ENCODE measurements at regions not wholly inside any gene's neighbourhood (a gene's known extent, or its start where the extent isn't known, plus 50 kb on each side); places are given as distances from the start of the nearest gene placed in this dataset.
"Not testable (repeated sequence)": the region's sequence is repeated elsewhere in the genome, so short reads cannot be mapped to it uniquely, and the experiment has no call there.

- CTCF ChIA-PET: no interaction called here
Observed at GRCh38 chr2:52431352-52431760, 1336.2 kb upstream of the CHAC2 start.

GRCh38 chr2:52429740-52430139 lies 1337.9 kb upstream of the CHAC2 start:
- Mint-ChIP-seq H3K4me1 (no peaks in the 10 kb centered on the region), H3K27ac (no peak overlapping the region), H3K36me3 (no peaks in the 10 kb centered on the region), H3K27me3 (no peaks in the 10 kb centered on the region), H3K4me3 (no peak overlapping the region), H3K9me3 (peaks cover 6% of the 10 kb centered on the region)
- no peak for DNase-seq
- CTCF ChIA-PET: no interaction called here

More at GRCh38 chr2:52431352-52431760, 1336.2 kb upstream of the CHAC2 start:
- Mint-ChIP-seq H3K9me3 (peaks cover 6% of the 10 kb centered on the region), H3K4me1 (no peaks in the 10 kb centered on the region), H3K27me3 (no peaks in the 10 kb centered on the region), H3K36me3 (no peaks in the 10 kb centered on the region), H3K27ac (no peak overlapping the region), H3K4me3 (no peak overlapping the region)
- DNase-seq: no peak

- peaks cover 6% of the 10 kb centered on the region for H3K9me3 Mint-ChIP-seq
- CTCF ChIA-PET: no interaction called here
Observed at GRCh38 chr2:52429171-52429570, 1338.4 kb upstream of the CHAC2 start.

GRCh38 chr2:52428224-52428623 lies 1339.4 kb upstream of the CHAC2 start:
- Mint-ChIP-seq H3K36me3 (no peaks in the 10 kb centered on the region), H3K27ac (no peak overlapping the region), H3K9me3 (peaks cover 6% of the 10 kb centered on the region), H3K27me3 (no peaks in the 10 kb centered on the region), H3K4me1 (no peaks in the 10 kb centered on the region), H3K4me3 (no peak overlapping the region)
- DNase-seq: no peak
- CTCF ChIA-PET: no interaction called here

More at GRCh38 chr2:52429171-52429570, 1338.4 kb upstream of the CHAC2 start:
- Mint-ChIP-seq H3K36me3 (no peaks in the 10 kb centered on the region), H3K27ac (no peak overlapping the region), H3K27me3 (no peaks in the 10 kb centered on the region), H3K4me3 (no peak overlapping the region), H3K4me1 (no peaks in the 10 kb centered on the region)
- no peak for DNase-seq

GRCh38 chr2:52423655-52424054 lies 1343.9 kb upstream of the CHAC2 start:
- no peaks in the 10 kb centered on the region for H3K4me1 Mint-ChIP-seq
- no peak for DNase-seq
- H3K27ac Mint-ChIP-seq: no peak overlapping the region
- H3K9me3 Mint-ChIP-seq: peaks cover 4% of the 10 kb centered on the region
- CTCF ChIA-PET: no interaction called here
- H3K36me3 Mint-ChIP-seq: no peaks in the 10 kb centered on the region
- no peaks in the 10 kb centered on the region for H3K27me3 Mint-ChIP-seq
- H3K4me3 Mint-ChIP-seq: no peak overlapping the region

GRCh38 chr2:52423111-52423510 lies 1344.5 kb upstream of the CHAC2 start:
- peaks cover 4% of the 10 kb centered on the region for H3K9me3 Mint-ChIP-seq
- no peak overlapping the region for H3K27ac Mint-ChIP-seq
- DNase-seq: no peak
- H3K4me1 Mint-ChIP-seq: no peaks in the 10 kb centered on the region
- H3K4me3 Mint-ChIP-seq: no peak overlapping the region
- H3K36me3 Mint-ChIP-seq: no peaks in the 10 kb centered on the region
- no peaks in the 10 kb centered on the region for H3K27me3 Mint-ChIP-seq
- CTCF ChIA-PET: no interaction called here

GRCh38 chr2:52416340-52416739 lies 1351.3 kb upstream of the CHAC2 start:
- peaks cover 2% of the 10 kb centered on the region for H3K9me3 Mint-ChIP-seq
- H3K4me1 Mint-ChIP-seq: no peaks in the 10 kb centered on the region
- no peaks in the 10 kb centered on the region for H3K36me3 Mint-ChIP-seq
- no peak overlapping the region for H3K27ac Mint-ChIP-seq
- H3K27me3 Mint-ChIP-seq: no peaks in the 10 kb centered on the region
- DNase-seq: no peak
- no peak overlapping the region for H3K4me3 Mint-ChIP-seq
- CTCF ChIA-PET: no interaction called here

GRCh38 chr2:52414561-52415295 lies 1352.9 kb upstream of the CHAC2 start:
- H3K4me1 Mint-ChIP-seq: no peaks in the 10 kb centered on the region
- H3K9me3 Mint-ChIP-seq: peaks cover 2% of the 10 kb centered on the region
- H3K4me3 Mint-ChIP-seq: no peak overlapping the region
- H3K36me3 Mint-ChIP-seq: no peaks in the 10 kb centered on the region
- DNase-seq: no peak
- H3K27ac Mint-ChIP-seq: no peak overlapping the region
- CTCF ChIA-PET: no interaction called here
- no peaks in the 10 kb centered on the region for H3K27me3 Mint-ChIP-seq

GRCh38 chr2:52409308-52410118 lies 1358.1 kb upstream of the CHAC2 start:
- H3K36me3 Mint-ChIP-seq, H3K27me3 Mint-ChIP-seq, H3K27ac Mint-ChIP-seq, H3K9me3 Mint-ChIP-seq, DNase-seq, CTCF ChIA-PET, H3K4me1 Mint-ChIP-seq, H3K4me3 Mint-ChIP-seq: not testable (repeated sequence)

- Mint-ChIP-seq H3K4me3 (no peak overlapping the region), H3K9me3 (no peaks in the 10 kb centered on the region), H3K27ac (no peak overlapping the region), H3K4me1 (no peaks in the 10 kb centered on the region), H3K36me3 (no peaks in the 10 kb centered on the region), H3K27me3 (no peaks in the 10 kb centered on the region)
- no peak for DNase-seq
- CTCF ChIA-PET: no interaction called here
Observed at GRCh38 chr2:52405980-52406379, 1361.6 kb upstream of the CHAC2 start.

- H3K27me3 Mint-ChIP-seq: no peaks in the 10 kb centered on the region
- H3K4me3 Mint-ChIP-seq: no peak overlapping the region
- H3K4me1 Mint-ChIP-seq: no peaks in the 10 kb centered on the region
- CTCF ChIA-PET: no interaction called here
- no peak overlapping the region for H3K27ac Mint-ChIP-seq
- no peaks in the 10 kb centered on the region for H3K36me3 Mint-ChIP-seq
- no peaks in the 10 kb centered on the region for H3K9me3 Mint-ChIP-seq
- no peak for DNase-seq
Observed at GRCh38 chr2:52404866-52405265, 1362.7 kb upstream of the CHAC2 start.

- Mint-ChIP-seq H3K4me3 (no peak overlapping the region), H3K4me1 (no peaks in the 10 kb centered on the region), H3K27me3 (no peaks in the 10 kb centered on the region), H3K27ac (no peak overlapping the region), H3K36me3 (no peaks in the 10 kb centered on the region), H3K9me3 (no peaks in the 10 kb centered on the region)
- DNase-seq: no peak
- CTCF ChIA-PET: no interaction called here
Observed at GRCh38 chr2:52404046-52404445, 1363.6 kb upstream of the CHAC2 start.

GRCh38 chr2:52402128-52402527 lies 1365.5 kb upstream of the CHAC2 start:
- Mint-ChIP-seq H3K27ac (no peak overlapping the region), H3K4me3 (no peak overlapping the region), H3K9me3 (no peaks in the 10 kb centered on the region), H3K4me1 (no peaks in the 10 kb centered on the region), H3K36me3 (no peaks in the 10 kb centered on the region), H3K27me3 (no peaks in the 10 kb centered on the region)
- no peak for DNase-seq
- CTCF ChIA-PET: no interaction called here

GRCh38 chr2:52396836-52397235 lies 1364.9 kb upstream of the NRXN1 start:
- CTCF ChIA-PET: no interaction called here
- Mint-ChIP-seq H3K4me1 (no peaks in the 10 kb centered on the region), H3K4me3 (no peak overlapping the region), H3K27ac (no peak overlapping the region), H3K36me3 (no peaks in the 10 kb centered on the region), H3K27me3 (no peaks in the 10 kb centered on the region), H3K9me3 (peaks cover 3% of the 10 kb centered on the region)
- no peak for DNase-seq

GRCh38 chr2:52395912-52396311 lies 1364.0 kb upstream of the NRXN1 start:
- no peak for DNase-seq
- Mint-ChIP-seq H3K27ac (no peak overlapping the region), H3K27me3 (no peaks in the 10 kb centered on the region), H3K9me3 (peaks cover 3% of the 10 kb centered on the region), H3K36me3 (no peaks in the 10 kb centered on the region), H3K4me1 (no peaks in the 10 kb centered on the region), H3K4me3 (no peak overlapping the region)
- CTCF ChIA-PET: no interaction called here
